ENCODE measurements at regions not wholly inside any gene's neighbourhood (a gene's known extent, or its start where the extent isn't known, plus 50 kb on each side); places are given as distances from the start of the nearest gene placed in this dataset.
"Not testable (repeated sequence)": the region's sequence is repeated elsewhere in the genome, so short reads cannot be mapped to it uniquely, and the experiment has no call there.

DNA sequence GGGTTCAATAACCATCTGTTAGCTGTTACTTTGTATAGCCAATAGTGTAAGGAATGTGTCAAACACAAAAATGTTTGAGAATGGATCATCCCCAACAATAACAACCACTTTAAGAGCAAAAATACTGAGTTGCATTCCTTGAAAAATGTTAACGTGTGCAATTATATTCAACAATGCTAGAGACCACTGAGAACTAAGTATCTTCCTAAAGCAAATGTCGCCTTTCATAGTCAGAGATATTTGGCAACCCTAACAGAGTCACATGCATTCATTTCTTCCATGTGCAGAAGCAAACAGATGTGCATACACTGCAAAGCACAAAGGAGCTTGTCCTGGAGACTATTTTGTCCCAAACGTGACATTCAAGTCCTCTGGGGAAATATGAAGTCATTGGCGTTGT, 448.6 kb downstream of the GJA1 start:
- DNase-seq, result no peak

DNA sequence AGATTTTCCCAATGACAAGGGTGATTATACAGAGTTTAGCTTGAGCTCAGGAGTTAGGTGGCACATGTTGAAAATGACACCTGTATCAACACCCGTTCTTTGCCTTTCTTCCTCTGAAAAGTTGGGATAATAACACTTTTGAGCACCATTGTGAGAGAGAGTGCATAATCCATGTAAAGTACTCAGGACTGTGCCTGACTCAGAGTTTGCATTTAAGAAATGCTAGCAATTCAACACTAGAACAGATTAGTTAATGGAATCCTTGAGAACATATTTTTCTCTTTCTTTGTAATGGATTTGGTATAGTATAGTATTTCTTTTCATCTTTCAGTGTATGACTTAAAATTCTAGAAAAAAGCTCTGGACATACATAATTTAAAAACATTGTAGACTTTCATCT, 449.2 kb downstream of the GJA1 start:
- no peak for DNase-seq

DNA sequence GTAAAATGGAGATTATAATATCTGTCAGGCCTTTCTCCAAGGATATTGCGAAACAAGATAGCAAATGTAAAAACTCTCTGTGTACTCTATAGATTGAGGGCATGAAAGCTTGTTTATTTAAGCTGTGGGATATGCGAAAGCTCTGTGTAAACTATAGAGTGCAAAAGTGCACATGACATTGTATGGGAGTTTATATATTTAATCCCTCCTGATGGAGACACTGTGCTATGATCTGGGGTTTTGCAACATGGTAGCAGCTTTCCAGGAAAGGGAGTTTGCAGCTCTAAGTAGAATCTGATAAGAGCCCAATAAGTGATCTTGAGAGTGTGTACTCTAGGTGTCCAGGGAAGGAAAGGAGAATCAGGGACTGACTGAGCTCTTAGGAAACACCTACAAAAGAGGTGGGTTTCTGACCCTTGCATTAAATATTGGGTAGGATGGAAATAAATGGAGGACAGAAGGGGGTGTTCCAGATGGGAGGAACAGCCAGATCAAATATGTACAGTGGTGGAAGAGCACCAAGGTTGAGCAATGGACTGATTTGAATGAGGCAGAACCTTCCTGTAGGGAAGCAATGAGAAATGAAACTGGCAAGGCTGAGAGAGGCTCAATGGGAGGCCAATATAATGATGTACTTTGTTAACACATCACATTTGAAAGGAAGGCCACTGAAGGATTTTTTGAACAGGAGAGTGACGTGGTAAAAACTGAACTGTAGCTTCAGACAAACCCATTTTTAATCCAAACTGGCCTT, 450.1 kb downstream of the GJA1 start:
- no peak for DNase-seq

DNA sequence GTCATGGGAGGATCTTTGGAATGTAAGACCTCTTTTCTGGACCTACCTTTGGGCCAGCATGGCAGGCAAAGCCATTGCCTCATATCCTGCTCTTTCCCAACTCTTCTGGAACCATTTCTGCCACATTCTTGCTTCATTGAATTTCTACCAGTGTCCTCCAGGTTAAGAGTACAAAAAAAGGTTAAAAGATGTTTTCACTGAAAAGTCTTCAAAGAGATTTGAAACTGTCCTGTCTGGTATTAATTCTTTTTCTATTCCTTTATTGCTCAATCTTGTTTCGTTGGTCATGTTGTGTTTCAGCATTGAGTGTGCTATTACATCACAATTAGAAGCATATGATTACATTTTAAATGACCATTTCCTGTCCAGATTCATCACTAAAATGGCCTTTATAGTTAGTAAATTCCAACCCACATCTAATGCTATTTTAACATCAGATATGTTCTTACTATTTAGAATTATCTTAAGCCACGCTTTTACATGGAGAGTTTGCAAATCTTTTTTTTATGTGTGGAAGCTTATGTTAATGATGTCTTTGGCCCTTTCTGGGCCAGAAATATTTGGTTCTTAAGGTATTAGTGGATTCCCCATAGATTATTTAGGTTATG, 450.9 kb downstream of the GJA1 start:
- DNase-seq, result no peak

DNA sequence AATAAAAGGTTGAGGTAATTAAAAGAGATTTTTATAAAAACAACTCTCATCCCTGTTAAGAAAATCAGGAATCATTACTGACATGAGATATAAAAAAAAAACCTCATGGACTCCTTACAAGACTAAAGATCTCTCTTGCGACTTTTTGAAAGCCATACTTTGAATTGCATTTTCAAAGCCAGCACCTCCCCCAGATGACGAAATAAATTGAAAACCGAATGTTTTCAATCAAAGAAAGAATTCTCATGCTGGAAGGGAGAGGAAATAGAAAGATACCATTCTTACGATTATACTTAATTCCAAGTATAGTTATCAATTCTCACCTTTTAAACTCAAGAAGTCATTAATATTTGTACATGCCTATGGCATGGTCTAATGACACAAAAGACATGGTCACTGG, 452.3 kb downstream of the GJA1 start:
- no peak for DNase-seq

DNA sequence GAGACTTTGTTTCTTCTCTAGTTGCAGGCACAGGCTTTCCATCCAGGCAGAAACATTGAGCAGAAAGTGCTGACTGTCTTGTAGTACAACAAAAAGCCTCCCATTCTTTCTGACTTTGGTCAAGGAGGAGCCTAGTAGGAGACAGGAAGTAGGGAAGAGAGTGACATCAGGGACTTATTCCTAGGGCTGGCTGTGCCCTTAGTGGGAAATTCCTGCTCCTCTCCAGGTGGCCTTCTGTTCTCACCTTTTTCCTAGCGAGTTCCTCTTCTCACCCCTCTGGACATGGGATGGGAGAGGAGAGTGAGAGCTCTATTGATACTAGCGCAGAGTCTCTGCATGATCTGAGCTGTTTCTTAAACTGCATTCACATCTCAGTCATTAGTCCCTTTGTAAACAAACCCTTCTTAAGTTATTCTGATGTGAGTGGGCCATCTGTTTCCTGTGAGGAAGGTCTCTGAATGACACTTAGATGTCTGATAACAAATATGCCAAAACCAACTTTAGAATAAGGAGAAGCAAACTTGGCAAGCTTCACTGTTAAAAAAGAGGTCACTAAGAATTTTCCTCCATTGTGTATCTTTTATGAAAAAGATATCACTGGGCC, 455.0 kb downstream of the GJA1 start:
- no peak for DNase-seq

DNA sequence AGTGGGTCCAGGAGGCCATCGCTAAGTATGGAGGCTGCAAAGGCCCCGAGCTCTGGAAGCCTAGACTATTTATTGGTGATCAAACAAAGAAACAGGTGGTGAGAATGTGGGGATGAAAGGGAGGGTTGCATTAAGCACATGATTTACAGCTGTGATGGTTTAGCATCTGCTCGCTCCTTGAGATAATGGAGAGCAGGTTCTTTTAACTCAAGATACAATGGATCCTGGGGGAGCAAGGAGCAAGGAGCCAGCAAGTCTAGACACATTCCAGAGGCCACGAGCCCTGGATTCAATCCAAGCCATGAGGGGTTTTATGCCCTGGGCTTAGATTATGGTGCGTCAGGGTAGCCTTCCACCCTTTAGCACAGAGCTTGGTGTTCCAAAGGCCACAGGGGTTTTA, 460.3 kb downstream of the GJA1 start:
- not testable (repeated sequence) for DNase-seq

DNA sequence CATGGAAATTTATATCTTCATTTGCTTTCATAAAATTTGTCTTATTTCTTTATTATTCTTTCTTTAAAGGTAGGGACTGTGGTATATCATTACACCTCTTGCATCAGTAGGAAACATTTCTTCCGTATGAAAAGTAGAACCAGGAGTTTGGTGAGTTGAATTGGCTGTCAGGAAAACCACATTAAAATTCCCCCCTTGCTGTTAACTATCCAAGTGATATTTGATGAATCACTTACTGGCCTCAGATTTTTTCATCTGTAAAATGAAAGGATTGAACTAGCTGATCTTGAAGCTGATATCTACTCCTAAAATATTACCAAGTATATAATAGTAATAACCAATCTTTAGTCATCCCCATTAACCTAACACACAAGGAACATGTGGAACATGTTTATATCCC, 460.9 kb downstream of the GJA1 start:
- no peak for DNase-seq

DNA sequence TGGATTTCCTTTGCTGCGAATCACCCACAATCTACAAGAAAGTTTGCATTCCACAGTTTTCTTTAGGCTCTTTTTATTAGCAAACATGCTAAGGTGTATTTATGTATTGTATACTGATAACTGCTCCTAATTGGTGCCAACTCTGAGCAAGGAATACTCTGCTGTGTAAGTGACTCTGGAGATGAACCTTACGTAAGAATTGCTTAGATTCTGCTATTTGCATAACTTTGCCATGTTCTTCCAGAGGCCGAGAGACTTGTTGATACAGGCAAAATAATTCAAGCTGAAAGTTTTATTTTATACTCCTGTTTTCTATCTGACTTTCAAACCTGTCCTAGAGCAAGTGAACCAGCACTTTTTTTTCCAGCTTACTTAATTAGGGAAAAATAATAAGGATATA, 461.3 kb downstream of the GJA1 start:
- no peak for DNase-seq

DNA sequence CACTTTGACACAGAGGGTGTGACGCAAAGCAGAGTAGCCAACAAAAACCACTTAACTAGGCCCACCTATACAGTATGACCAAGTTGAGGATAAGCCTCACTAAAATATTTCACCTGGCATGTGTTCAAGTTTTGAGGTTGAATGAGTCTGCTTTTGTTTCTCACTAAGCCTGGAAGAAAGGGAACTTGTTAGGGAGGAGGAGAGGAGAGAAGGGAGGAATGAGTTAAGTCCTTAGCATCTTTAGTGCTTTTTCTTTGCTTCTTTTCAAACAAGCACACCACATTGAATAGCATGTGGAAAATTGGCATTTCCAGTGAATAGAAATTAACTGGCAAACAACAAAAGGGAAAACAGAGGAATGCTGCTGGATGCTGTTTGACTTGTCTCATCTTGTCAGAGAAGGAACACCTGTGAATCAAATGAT, 461.9 kb downstream of the GJA1 start:
- DNase-seq, result peak; percentile 13

DNA sequence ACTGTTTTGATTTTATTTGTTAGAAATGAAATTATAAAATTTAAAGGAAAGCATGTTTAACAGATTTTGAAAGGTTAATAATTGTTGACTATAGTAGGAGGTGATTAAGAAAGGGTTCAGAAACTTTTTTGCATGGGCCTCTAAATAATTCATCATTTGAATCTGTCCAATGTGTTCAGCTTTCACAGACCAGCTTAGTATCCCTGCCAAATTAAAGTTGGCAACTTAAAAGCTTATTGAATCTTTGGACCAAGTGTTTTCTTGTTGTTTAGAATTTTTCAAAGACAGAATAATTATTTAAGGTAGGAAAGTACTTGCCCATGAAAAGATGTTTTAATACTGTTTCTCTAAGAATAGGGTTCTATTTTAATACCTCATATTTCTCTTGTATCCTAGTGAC, 466.0 kb downstream of the GJA1 start:
- DNase-seq, result peak; percentile 51

DNA sequence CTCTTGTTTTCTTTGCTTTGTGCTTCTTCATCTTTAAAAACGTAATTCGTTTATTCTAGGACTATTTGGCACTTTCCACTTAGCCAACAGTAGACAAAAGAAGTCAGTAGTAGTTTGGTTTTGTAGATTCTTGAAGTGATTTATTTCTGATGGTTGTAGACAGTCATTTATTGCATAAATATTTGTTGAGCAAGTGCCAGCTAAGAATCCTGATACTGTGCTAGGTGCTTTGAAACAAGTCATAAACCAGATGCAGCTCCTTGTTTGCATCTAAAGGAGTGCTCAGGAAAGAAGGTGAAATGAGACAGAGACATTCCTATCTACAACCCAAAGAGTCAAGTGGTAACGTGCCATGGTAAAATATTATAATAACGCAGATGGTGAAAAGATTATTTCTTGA, 469.1 kb downstream of the GJA1 start:
- no peak for DNase-seq

DNA sequence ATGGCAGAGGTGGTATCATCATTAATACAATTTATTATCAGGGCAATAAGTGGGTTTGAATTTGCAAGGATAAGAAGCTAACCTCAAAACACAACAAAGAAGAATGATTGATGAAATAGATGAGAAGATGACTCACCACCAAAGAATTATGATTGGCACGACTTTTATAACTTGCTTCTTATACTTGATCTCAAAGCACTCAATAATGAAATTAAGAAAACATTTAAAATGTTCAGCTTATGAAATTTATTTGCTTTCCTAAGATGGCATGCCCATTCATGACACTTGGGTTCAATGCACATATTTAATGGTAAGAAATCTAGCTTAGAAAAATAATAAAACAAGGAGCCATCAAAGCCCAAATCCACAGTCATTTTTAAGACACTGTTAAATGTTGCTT, 477.5 kb downstream of the GJA1 start:
- DNase-seq, result no peak

DNA sequence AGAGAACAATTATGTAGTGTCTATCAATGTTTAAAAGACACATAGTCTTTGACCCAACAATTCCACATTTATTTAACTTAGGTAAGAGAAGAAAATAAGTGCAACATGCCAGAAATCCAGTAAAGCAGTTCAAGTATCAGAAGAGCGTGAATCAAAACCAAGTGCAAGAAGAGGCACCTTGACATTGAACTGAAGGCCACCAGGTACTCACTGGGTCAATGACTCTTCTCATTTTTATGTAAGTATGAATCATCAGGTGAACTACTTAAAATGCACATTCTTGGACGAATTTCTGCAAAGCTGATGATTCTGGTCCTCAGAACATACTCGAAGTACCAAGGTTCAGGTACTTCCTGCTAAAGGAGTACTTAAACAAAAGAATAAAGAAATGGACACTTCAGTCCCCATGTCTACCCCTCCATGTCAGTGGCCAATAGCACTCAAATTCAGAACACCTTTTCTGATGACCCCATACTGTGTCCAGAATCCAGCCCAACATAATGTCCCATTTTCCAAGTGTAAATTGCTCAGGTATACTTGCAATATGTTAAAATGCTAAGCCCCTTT, 481.9 kb downstream of the GJA1 start:
- DNase-seq, result no peak

DNA sequence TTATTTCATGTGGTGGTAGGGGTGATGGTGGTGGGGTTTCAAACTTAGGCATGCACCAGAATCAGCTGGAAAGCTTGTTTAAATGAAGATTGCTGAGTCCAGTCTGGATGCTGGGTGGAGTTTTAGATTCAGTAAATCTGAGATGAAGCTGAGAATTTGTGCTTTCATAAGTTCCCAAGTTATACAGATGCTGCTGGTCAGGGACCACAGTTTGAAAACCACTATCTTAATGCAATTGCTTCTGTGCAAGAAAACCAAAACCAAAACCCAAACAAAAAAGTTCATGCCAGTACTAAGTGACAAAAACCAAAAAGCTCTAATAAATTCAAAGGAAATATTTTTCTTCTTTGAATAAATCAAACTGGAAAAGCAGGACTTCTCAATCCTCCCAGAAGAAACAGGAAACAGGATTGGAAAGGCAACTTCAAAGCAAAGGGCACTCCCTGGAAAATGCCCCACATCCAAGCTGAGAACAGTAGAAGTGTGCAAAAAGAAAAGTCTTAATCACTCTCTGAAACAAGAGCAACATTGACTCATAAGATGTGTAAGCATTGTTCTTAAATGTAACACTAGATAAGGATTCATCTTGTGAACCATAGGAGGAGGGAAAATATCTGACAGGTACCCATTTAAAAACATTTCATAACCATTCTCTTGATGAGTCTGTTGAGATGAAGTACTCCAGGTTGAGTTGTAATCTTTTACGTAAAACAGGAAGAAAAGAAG, 481.5 kb upstream of the HSF2 start:
- DNase-seq, result no peak

DNA sequence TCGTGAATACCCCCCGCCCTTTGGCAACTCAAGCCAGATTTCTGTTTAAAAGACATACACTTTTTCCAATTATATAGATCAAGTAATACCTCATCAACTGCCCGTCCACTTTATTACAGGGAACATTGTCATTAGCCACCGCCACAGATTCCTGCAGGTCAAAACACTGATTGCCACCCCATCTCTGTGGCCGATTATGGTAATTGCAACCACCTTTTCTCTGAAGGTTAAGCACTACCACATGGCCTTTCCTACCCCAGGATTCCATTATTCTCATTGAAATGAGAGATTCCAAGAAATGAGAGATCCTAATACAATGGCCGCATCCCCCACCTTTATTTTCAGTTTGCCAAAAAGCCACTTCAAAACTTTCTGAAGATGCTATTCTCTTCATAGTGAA, 478.8 kb upstream of the HSF2 start:
- no peak for DNase-seq

DNA sequence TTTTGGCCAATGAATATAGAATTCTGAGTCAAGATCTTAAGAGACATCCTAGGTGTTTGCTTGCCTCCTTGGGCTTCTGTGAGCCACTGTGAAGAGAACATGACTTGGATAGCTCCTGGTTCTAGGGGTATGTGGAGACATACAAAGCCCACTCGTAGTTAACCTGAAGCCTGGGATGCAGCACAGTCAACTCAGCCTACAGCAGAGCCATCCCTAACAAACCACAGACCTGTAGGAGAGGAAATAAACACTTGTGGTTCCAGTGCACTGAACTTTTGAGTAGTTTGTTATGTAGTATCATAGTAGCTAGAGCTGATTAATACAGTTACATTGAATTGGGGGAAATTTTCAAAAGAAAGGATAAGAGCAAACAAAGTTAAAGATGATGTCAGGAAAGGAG, 474.4 kb upstream of the HSF2 start:
- no peak for DNase-seq

DNA sequence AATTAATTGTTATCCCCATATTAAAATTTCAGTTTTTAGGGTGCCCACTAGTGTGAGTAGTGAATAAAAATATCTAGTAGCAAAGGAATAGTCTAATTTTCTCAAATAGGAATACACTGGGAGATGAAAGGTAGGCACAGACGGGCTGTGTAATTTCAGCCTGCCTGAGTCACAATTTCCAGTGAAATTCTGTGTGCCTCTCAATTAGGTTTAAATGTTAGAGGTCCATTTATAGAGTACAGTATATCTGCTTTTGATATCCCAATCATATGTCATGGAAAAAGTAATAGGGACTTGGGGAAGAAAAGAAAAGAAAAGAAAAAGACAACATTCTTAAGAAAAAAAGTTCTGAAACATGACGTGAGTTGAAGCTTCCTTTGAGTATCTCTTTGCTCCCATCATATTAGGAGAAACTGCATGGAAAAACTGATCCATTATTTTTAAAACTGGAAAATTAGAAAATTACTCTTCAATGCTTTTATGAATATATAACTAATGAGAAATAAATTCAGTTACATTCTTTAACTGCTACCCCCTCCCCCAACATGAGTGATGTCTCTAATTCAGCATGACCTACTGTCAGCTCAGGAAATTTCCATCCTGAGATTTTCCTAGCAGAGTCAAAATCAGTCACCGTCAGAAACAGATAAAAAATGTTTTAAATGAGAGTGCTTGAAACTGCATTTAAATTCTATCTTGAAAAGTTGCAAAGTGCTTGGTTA, 473.8 kb upstream of the HSF2 start:
- DNase-seq, result no peak

DNA sequence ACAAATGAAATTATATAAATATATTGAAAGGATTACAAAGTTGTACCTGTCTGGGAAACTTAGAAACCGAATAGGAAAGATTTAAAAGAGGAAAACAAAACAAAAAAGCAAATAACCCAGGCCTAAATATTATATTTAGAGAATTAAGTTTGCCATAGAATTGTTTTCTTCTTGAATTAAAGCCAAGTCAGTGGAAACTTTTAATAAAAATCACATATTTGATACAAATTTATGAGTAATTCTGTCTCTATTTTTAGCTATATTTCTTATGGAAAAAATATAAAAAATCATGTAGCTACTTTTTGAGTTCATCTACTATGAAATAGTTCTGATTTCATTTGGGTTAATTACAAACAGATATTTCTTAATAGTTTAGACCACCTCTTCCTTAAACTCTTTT, 470.2 kb upstream of the HSF2 start:
- no peak for DNase-seq

DNA sequence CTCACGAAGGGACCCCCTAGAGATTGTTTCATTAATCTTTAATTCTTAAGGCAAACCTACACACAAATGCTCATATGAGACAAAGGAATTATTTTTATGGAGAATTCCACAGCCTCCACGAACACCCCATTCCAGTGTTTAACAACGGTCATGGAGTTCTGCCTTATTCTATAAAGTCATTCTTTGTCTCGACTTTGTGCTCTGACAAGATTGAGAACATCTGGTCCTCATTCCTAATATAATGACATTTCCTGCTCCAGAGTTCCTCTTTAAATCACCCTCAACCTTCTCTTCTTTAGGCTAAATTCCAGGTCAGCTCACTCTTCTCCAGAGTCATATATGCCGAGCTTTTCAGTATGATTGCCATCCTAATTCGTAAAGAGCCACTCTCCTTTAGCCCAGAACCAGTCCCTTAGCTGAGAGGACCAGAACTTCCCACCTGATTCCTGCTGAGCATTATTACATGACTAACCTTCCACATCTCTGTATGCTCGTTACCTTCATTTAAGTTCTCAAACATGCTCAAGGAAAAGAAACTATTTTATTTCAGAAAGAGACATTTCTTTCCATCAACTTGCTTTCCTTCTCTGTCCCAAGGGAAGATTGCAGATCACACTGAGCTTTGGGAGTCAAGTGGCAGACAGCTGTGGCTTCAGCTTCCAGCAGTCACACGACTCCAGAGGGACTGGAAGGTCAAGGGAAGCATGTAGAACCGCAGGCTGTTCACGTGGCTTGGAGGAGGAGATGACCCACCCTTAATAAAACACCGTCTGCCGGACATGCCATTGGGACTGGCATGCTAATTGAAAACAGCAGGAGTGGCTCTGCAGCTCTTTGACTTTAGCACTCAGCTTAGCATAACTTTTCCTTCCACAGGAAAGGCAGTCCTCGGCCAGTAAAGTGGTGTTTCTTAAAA, 467.1 kb upstream of the HSF2 start:
- DNase-seq, result no peak

DNA sequence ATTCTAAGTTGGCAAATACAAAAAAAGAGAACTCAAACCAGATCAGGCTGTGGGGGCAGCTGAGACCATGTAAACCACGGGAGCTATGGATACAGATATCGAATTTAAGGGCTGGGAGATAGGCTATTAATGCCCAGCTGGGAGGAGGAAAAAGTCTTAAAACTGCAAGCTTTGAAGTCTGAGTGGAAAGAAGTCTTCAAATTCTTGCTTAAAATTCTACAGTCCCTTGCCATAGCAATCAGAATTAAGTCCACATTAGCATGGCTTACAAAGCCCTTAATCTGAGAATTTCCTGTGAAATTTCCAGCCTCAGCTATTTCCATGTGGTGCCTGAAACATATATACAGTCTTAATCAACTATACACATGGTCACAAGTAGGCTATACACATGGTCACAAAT, 465.0 kb upstream of the HSF2 start:
- no peak for DNase-seq

DNA sequence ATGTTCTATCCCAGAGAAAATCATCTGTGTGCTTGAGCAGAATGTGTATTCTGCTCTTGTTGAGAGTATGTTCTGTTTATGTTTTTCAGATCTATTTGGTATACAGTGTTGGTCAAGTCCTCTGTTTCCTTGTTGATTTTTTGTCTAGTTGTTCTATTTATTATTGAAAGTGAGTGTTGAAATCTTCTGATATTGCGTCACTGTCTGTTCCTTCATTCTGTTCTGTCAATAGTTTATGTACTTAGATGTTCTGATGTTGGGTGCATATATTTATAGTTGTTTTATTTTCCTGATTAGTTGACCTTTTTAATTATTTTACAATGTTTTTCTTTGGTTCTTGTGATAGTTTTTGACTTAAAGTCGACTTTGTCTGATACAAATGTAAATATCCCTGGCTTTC, 458.7 kb upstream of the HSF2 start:
- no peak for DNase-seq

Measured in midbrain (tissue), 1 donor.